ENCODE measurements at regions not wholly inside any gene's neighbourhood (a gene's known extent, or its start where the extent isn't known, plus 50 kb on each side); places are given as distances from the start of the nearest gene placed in this dataset.

DNA sequence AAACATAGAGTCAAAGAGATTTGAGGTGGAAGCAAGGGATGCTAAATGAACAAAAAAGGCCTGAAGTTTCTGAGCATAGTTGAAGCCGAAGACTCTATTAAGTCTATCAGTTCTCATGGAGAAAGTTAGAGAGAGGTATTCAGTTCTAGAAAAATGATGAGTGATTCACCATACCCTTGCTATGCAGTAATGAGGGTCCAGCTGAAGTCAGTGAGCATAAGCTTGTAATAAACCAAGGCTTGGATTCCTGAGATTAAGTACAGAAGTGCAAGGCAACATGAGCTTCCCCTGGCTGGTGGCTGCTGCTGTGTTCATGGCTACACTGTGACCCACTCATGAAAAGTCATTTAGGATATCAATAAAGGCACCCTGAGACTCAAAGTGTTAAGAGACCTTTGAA is 129.7 kb upstream of the MTAP start:
- no peak for DNase-seq

DNA sequence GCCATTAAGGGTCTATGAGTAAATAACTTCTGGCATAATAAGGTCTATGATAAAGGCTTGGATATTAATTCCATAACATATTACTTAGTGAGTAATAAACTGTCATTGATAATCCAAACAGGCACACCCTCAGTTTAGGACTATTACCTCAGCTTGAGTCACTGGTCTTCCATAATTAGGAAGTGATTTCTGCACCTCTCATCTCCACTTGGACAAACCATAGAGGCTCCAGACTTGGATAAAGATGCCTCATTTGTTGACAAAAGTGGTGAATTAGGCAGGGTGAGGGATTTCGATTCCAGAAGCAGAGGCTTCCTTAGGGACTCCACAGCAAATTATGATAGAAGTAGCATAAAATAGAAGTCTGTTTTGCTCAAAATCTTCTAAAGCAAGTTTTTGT is 127.5 kb upstream of the MTAP start:
- DNase-seq, result no peak

DNA sequence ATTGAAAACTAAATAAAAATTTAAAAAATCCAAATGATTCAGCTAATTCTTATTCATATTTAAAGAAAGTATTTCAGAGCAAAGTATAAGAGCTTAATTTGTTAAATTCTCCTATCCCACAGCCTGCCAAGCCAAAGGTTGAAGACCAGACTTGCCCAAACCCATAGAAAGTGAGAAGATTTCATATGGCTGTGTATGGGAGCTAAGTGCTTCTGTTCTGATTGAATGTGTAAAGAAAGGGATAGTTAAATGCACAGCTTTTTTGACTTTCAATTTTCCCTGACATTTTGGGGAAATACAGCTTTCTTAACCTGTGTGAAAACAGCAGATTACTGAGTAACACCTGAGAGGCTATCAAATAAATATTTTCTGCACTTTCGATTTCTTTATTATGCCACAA is 125.0 kb upstream of the MTAP start:
- no peak for DNase-seq

DNA sequence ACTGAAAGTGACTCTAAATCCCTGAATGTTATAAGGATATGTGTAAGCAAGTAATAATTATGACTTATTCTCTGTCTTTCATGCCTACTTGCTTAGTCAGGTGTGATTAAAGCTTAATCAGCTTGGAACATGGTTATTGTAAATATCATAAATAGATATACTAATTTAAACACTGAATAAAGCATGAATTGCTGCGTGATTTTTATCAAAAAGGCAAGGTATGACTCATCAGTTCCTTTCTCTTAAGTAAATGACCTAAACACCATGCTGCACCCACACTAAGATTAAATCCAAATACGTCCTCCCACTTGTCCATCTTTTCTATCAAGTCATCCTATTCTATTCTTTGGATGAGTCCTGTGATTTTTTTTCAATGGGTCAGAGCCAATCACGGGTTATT is 124.6 kb upstream of the MTAP start:
- no peak for DNase-seq

DNA sequence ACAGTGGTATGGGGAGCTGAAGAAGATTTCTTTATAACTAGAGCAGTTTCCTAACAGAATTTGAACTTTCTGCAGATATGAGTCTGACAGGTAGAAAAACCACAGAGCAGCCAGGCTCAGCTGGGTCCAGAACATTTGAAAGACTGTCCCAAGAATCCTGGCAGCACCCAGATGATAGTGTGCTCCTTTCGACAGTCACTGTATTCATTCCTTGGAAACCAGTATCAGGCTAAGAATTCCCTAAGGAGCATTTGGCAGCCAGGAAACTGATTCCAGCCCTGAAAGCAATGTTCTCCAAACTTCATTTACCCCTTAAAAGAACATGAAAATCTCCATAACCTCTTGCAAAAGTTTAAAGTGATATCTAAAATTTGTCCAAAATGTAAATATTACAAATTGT is 123.0 kb upstream of the MTAP start:
- no peak for DNase-seq

DNA sequence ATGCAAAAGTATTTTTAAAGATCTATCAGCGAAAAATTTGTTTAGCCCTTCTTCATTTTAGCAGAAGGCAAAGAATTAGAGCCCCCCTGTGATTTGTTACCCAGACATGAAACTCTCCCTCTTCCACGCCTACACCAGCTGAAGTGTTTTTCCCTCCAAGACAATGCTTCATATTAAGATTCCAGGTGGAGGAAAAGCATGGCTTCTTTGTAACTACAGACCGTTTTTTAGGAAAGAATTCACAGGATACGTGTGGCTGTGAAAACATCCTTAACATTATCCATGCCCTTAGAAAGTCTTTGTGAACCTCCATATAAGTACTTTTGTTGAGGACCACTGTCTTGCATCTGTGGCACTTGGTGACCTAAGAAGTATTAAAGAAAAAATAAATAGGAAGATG is 121.8 kb upstream of the MTAP start:
- no peak for DNase-seq

DNA sequence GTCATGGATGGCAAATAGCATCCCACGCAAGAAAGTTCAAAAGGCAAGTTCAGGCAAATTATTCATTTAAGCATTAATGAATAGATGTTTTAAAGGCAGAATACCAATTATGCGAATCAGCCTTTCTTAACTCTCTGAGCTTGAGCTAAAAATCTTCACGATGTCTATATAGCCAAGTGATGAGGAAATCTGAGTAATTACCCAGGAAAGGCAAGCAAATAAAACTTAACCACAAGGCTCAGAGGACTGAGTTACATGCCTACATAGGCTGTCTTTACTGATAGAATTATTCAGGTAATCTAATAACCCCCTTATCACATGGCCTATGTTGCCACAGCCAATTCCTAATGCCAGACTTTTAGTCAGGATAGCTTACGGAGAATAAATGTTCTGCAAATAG is 120.8 kb upstream of the MTAP start:
- no peak for DNase-seq

DNA sequence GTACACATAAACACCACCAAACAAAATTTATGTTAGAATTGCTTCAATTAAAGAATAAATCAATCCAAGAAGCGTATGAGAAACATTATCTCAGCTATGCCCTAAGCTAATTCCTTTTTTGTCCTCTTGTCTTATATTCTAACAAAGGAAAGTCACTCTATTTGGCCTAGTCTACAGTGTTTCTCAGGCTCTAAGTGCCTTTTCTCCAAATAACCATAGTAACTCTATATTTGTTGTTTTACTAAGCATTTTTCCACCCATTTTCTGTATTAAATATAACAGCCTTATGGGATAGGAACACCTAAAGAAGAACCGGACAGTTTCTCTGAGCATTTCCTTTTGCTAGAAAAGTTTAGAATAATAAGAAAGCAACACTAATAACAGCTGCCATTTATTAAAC is 120.1 kb upstream of the MTAP start:
- DNase-seq, result no peak

DNA sequence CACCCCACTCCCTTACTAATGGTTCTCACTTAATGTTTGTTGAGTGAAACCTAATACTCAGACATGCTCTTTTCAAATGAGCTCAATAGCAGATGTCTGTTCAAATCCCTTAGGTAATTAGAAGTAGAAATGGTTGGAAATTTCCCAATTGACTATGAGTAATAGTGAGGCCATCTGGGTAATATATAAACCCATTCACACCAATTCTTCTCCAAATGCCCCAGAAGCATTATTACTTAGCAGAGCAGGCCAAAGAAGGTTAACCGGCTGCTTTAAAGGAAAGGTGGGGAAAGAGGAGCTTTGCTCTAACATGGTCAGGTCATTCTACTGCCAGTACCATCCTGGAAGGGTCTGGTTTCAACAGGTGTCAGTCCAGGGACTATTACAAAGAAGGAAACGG is 119.5 kb upstream of the MTAP start:
- no peak for DNase-seq

DNA sequence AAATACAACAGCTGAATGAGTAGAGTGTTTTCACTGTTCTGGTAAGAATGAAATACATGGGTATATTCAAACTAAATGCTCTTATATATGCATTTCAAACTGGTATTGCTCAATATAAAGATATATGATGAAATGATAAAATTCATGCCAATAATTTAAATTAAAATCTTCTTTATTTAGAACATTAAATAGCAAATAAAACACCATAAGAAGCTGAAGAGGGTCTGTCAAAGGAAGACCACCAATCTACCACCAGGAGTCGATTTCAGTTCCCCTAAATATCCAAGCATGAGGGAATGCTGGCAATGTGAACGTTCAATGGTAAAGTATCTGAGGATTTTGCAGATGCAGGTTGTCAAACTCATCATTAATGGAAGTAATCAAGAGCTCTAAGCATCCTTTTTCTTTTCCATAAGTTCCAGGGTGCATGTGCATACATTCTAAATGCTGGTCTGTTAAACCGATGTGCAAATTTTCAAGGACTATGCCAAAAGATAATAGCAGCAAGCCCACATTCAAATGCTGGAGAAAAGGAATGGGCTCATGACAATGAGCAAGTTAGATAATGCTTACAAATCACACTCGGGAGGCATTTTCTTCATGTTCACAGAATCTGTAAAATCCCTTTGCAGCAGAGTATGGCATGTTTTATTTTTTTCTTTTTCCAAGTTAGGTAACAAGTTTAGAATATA is 118.8 kb upstream of the MTAP start:
- no peak for DNase-seq

DNA sequence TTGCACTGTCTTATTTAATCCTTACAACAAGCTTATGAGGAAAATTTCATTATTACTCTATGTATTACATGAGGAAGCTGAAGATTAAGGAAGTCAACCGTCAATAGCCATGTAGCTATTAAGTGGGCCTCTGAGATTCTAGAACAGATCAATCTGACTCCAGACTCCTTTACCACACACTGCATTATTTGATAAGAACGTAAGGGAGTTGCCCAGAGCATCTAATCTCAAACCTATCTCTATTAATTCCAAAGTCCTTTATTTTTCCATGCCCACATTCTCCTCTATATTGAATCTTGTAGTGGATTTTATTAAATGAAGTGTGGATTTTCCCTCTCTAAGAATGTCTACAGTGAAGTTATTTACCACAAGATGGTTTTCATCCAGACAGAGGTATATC is 118.2 kb upstream of the MTAP start:
- DNase-seq, result no peak

DNA sequence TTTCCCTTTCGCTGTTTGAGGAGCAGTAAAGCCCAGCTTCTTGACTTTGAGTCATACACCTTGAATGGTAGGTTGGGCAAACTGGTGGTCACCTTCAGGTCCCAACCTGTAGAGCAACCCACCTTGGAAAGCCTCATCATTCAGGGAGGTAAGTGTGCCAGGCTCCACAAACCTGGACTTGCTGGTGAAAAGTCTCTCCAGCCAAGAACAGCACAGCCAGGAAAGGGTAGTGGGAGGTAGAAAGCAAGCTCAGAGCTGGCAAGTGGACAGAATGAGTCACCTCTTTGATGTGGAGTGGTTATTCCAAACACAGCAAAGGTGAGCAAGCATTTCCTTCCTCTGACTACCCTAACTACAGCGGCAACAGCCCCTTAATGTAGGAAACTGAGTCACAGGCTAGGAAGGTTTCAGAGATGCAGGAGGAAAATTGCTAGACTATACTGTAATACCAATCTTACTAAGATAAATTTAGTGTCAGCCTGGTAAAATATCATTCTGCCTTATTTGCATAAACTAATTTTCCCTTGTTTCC is 117.5 kb upstream of the MTAP start:
- DNase-seq, result peak; percentile 22

DNA sequence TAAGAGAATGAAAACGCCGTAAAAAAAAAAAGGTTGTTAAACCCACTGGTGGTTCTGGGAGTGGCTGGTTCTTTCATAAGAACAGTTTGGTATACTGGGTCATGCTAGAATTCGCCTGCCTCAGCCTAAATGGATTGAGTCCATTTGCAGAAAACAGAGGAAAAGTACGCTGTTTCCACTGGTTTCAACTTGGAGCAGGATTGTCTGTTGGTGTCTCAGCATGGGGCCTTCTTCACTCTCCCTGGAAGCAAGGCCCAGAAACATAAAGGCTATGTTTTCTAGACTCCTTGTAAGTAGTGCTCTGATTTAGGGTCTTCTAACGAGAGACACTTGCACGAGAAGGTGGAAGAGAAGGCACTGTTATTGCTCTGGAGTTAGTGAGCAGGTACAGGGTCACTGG is 116.9 kb upstream of the MTAP start:
- DNase-seq, result no peak

DNA sequence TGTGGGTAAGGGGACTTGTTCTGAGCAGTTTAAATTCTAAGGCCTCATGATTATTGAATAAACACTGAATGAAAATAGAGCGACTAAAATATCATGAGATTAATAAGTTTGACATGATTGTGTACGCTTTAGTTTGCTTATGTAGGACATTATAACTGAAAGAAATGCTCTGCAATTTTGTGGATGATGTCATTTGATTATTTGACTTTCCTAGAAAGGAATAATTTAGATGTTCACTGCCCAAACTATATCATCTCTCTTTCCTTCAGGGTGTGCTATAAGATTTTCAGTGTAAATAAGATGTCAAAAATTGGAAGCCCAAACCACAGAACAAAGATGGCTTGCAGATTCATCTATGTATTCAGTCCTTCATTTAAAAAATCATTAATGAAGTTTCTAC is 115.7 kb upstream of the MTAP start:
- DNase-seq, result no peak

DNA sequence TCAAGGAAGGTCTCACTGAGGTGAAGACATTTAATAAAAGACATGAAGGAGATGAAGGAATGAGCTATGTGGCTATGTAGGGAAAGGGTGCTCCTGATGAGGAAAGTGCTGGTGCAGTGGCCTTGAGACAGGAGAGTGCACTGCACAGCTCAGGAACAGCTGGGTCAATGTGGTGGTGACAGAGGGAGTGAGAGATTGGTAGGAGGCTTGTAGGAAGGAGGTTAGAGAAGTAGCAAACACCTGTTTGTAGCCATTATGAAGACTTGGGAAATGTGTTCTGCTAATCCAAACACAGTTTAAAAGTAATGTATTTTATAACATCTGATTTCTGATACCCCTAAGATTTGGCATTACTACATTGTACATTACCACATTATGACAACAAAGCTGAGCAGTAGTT is 115.1 kb upstream of the MTAP start:
- no peak for DNase-seq

DNA sequence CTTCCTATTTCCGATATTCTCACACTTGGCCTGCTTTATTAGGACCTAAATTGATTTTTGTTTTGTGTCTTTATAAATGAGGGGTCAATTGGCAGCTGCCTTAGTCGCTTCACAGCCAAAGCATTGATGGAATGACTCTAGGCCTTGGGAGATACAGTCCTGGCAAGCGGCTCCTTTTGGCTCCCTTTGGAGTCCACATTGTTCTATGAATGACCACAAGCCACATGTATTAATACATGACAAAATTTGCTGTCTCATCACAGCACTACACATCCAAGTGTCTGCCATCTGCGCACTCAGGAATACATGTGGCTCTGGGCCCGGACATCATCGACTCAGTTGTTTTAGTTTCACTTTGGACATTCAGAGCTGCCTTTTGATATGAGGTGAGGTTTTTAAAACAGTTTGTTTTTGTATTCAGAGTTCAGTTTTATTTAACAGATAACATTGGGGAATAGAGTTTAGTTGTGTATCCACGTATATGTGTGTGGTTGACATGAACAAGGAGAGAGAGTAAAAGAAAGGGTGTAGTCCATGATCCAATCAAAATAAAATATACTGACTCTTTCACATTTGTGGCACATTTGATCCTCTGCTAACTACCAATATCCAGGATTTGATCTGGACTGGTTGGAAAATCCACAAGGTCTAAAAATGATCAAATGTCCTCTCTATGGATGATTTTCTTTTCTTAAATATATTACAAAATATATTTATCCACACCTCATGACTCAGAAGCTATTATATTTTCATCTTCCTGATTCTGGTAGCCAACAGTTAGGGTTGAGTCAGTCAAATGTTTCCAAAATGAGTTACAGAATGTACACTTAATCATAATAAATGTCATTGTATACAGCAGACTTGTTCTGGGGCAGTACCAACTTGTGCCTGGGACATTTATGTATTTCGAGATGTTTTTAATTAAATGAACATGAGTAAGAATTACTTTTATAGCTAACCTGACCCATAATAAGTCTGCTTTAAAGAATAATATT is 114.0 kb upstream of the MTAP start:
- no peak for DNase-seq

DNA sequence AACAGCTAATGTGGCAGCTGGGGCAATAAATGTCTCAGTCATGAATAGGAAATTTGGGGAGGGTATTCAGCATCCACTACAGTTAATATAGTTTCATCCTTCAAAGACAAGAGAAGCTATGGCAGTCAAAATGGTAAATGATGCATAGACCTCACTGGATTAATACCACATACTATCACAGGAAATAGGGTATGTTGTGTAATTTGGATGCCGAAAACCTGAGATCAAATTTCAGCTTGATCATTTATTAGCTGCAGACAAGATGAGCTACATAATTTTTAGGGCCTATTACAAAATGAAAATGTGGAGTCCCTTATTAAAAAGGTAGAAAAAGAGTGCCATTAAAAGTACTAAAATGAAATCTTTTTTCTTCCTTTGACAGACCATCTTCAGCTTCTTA is 112.6 kb upstream of the MTAP start:
- DNase-seq, result no peak

DNA sequence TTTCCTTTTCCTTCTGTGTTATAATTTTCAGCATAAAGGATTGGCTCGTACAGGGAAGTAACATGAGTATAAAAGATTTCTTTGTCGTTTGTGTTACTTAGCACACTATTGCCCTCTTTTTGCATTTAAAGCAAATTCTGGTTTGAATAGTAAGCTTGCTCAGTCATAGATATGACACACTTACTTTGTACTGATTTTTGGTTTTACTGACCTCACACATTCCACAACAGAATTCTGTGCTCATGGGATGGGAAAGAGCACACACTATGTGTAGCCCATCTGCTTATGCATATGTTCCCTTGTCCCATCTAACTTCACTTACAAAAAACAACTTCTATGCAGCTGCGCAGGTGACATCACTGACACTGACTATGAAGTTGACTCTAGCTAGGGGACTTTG is 111.9 kb upstream of the MTAP start:
- DNase-seq, result no peak

DNA sequence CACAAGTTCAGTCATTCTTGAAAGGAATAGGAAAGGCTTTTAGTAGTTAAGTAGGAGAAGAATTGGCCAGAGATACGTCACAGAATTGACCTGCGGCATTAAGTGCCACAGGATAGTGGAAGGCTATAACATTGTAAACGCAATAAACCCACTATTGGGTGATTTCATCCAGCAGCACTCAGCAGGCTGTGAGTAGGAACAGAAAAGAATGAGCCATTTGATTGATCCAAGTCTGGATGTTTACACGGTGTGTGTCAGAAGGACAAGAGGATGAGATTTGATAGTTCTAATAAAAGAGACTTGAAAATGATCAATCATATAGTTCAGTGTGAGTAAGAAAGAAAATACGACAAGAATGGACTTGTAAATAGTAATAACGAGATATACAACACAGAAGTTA is 110.0 kb upstream of the MTAP start:
- DNase-seq, result no peak

DNA sequence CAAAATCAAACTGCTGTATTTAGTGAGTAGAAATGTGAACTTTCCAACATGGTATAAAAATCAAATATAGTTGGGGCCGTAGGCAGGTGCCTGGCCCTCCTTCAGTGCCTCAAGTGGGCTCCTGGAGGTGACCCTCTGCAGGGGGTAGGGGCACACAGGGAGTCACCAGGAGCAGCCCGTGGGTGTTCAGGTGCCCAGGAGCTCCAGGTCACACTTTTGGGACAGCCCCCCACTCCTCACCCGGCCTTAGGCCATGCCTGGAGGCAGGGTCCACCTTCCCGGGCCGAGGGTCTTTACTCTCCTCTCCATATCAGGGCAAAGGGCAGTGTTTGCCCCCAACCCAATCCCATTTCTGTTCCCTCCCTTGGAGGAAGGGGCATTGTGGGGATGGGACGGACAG is 108.0 kb upstream of the MTAP start:
- DNase-seq, result no peak

DNA sequence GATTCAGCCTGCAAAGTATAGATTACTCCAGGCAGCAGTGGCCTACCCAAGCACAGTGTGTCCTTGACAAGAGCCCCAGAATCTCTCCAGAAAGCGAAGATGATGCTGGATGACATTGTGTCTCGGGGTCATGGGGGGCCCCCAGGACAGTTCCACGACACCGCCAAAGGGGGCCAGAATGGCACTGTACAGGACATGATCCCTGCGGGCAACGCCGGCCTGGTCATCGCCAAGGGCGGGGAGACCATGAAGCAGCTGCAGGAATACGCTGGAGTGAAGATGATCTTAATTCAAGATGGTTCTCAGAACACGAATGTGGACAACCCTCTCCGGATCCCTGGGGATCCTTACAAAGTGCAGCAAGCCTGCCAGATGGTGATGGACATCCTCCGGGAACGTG is 107.0 kb upstream of the MTAP start:
- no peak for DNase-seq

DNA sequence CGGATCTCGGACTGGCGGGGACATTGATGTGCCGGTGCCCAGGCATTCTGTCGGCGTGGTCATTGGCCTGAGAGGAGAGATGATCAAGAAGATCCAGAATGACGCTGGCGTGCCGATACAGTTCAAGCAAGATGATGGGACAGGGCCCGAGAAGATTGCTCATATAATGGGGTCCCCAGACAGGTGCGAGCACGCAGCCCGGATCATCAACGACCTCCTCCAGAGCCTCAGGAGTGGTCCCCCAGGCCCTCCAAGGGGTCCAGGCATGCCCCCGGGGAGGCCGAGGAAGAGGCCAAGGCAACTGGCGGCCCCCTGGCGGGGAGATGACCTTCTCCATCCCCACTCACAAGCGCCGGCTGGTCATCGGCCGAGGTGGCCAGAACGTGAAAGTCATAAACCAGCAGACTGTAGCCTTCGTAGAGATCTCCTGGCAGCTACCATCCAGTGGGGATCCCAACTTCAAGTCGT is 106.5 kb upstream of the MTAP start:
- no peak for DNase-seq

DNA sequence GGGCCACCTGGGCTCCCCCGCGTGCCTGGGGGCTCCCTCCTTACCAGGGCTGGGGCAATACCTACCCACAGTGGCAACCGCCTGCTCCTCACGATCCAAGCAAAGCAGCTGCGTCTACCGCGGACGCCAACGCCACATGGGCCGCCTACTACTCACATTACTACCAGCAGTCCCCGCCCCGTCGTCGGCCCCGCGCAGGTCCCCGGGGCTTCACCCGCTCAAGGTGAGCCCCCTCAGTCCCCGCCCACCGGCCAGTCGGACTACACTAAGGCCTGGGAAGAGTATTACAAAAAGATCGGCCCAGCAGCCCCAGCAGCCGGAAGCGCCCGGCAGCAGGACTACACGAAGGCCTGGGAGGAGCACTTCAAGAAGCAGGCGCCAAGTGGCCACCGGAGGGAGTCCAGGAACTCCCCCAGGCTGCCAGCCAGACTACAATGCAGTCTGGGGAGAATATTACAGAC is 106.0 kb upstream of the MTAP start:
- no peak for DNase-seq

DNA sequence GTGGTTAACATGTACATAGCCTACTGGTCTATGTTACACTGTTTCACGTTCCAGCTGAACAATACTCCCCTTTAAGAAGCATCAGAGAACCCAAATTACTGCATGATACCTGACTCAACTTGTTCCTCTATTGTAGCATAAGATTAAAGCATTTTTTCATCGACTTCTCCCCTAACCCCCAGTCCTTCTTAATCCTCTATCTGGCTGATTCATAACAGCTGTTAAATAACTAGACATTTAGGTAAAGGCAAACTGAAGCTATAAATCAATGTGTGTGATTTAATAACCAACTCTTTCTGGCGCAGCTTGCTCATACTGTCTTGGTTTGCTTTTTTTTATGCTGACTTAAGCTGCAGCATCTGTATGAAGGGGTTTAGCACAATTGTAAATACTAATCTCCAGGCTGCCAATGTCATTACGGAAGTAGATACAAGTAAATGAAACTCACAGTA is 94.2 kb upstream of the MTAP start:
- DNase-seq, result no peak

Measured in CD4-positive, alpha-beta T cell treated with Interleukin-17A for 4 hours (primary cell).